ENCODE measurements at regions not wholly inside any gene's neighbourhood (a gene's known extent, or its start where the extent isn't known, plus 50 kb on each side); places are given as distances from the start of the nearest gene placed in this dataset.

GRCh38 chr2:47264143-47264542 is 87.8 kb upstream of the CALM2 start:
- Histone ChIP-seq H3K9me3 (no peaks in the 10 kb centered on the region), H3K4me1 (no peaks in the 10 kb centered on the region), H3K27ac (no peak overlapping the region), H3K36me3 (no peaks in the 10 kb centered on the region), H3K27me3 (no peaks in the 10 kb centered on the region), H3K4me3 (no peak overlapping the region)
- no peak for TF ChIP-seq POLR2A (IDR thresholded peaks at IDR 0.05)
- intact Hi-C loops (cut with DNase I; ENCODE audit: low total_unique reads): no loop called here
- DNase-seq: no peak

GRCh38 chr2:47262657-47263056 is 86.3 kb upstream of the CALM2 start:
- no peak for DNase-seq
- H3K4me3 ChIP-seq: no peak overlapping the region
- no peak overlapping the region for H3K27ac ChIP-seq
- H3K9me3 ChIP-seq: no peaks in the 10 kb centered on the region
- no peaks in the 10 kb centered on the region for H3K4me1 ChIP-seq
- no peaks in the 10 kb centered on the region for H3K27me3 ChIP-seq
- intact Hi-C loops (cut with DNase I; ENCODE audit: low total_unique reads): no loop called here
- TF ChIP-seq CTCF (IDR thresholded peaks at IDR 0.05) (no peak), POLR2A (IDR thresholded peaks at IDR 0.05) (no peak)
- no peaks in the 10 kb centered on the region for H3K36me3 ChIP-seq

GRCh38 chr2:47260971-47261370 is 84.7 kb upstream of the CALM2 start:
- intact Hi-C loops (cut with DNase I; ENCODE audit: low total_unique reads): no loop called here

GRCh38 chr2:47259829-47260228 is 83.5 kb upstream of the CALM2 start:
- no peak overlapping the region for H3K4me3 ChIP-seq
- H3K27me3 ChIP-seq: no peaks in the 10 kb centered on the region
- intact Hi-C loops (cut with DNase I; ENCODE audit: low total_unique reads): no loop called here
- DNase-seq: no peak
- no peak for TF ChIP-seq POLR2A (IDR thresholded peaks at IDR 0.05)
- no peaks in the 10 kb centered on the region for H3K9me3 ChIP-seq
- no peaks in the 10 kb centered on the region for H3K36me3 ChIP-seq
- no peaks in the 10 kb centered on the region for H3K4me1 ChIP-seq
- no peak overlapping the region for H3K27ac ChIP-seq

More at GRCh38 chr2:47260971-47261370, 84.7 kb upstream of the CALM2 start:
- Histone ChIP-seq H3K4me3 (no peak overlapping the region), H3K4me1 (no peaks in the 10 kb centered on the region), H3K27me3 (no peaks in the 10 kb centered on the region), H3K9me3 (no peaks in the 10 kb centered on the region), H3K36me3 (no peaks in the 10 kb centered on the region), H3K27ac (no peak overlapping the region)
- DNase-seq: no peak
- TF ChIP-seq POLR2A (IDR thresholded peaks at IDR 0.05) (no peak), CTCF (IDR thresholded peaks at IDR 0.05) (no peak)

- no peak for DNase-seq
- intact Hi-C loops (cut with DNase I; ENCODE audit: low total_unique reads): no loop called here
- H3K27ac ChIP-seq: no peak overlapping the region
- no peaks in the 10 kb centered on the region for H3K4me1 ChIP-seq
- H3K9me3 ChIP-seq: no peaks in the 10 kb centered on the region
- no peaks in the 10 kb centered on the region for H3K27me3 ChIP-seq
- no peak overlapping the region for H3K4me3 ChIP-seq
- no peaks in the 10 kb centered on the region for H3K36me3 ChIP-seq
- TF ChIP-seq CTCF (IDR thresholded peaks at IDR 0.05) (no peak), POLR2A (IDR thresholded peaks at IDR 0.05) (no peak)
Measured at GRCh38 chr2:47257946-47258348, 81.6 kb upstream of the CALM2 start.

- H3K9me3 ChIP-seq: no peaks in the 10 kb centered on the region
- no peak overlapping the region for H3K27ac ChIP-seq
- H3K36me3 ChIP-seq: no peaks in the 10 kb centered on the region
- TF ChIP-seq CTCF (IDR thresholded peaks at IDR 0.05) (no peak), POLR2A (IDR thresholded peaks at IDR 0.05) (no peak)
- no peak for DNase-seq
- intact Hi-C loops (cut with DNase I; ENCODE audit: low total_unique reads): no loop called here
- H3K4me3 ChIP-seq: no peak overlapping the region
- no peaks in the 10 kb centered on the region for H3K27me3 ChIP-seq
- no peaks in the 10 kb centered on the region for H3K4me1 ChIP-seq
Measured at GRCh38 chr2:47256416-47257087, 80.2 kb upstream of the CALM2 start.
